GM23338 (cell line): ENCODE measurements at regions not wholly inside any gene's neighbourhood (a gene's known extent, or its start where the extent isn't known, plus 50 kb on each side); places are given as distances from the start of the nearest gene placed in this dataset.

Experiments used
- CREB1 ChIP-seq: fragments of 250-450 bp; sonication (Bioruptor Pico); IDR thresholded peaks from 2 replicates; pipeline ENCODE4 v1.5.0; 2020; ENCODE audit warnings: low read depth, mild to moderate bottlenecking, moderate library complexity
- EZH2 ChIP-seq: fragments of 200-600 bp; sonication (generic); IDR thresholded peaks from one replicate; pipeline ENCODE4 v1.8.0; 2017; ENCODE audit warnings: antibody characterized with exemption, mild to moderate bottlenecking, low read depth; ENCODE audit not compliant: unreplicated experiment
- JUNB ChIP-seq: IDR thresholded peaks from one replicate; pipeline ENCODE4 v1.6.1; 2016; ENCODE audit warnings: antibody characterized with exemption; ENCODE audit not compliant: unreplicated experiment
- POLR2AphosphoS5 ChIP-seq: IDR thresholded peaks from 2 replicates; pipeline ENCODE4 v1.6.1; 2016; ENCODE audit warnings: antibody characterized with exemption, low read depth
- REST ChIP-seq: IDR thresholded peaks from one replicate; pipeline ENCODE4 v1.6.1; 2018; ENCODE audit warnings: antibody characterized with exemption; ENCODE audit not compliant: unreplicated experiment
- TF ChIP-seq, protein P1 (sequence below): IDR thresholded peaks from 2 replicates; pipeline ENCODE4 v1.6.1; 2016; ENCODE audit warnings: antibody characterized with exemption
- TF ChIP-seq, protein P2 (sequence below), 2 experiments: fragments of 200-600 bp in 1 of 2; sonication (generic) in 1 of 2; conservative IDR thresholded peaks; 2 replicates each; pipeline versions ENCODE4 v1.5.1 to v1.6.1; 2016 to 2017; ENCODE audit warnings: antibody characterized with exemption in 2 of 2, low read depth in 2 of 2, mild to moderate bottlenecking in 2 of 2, moderate library complexity in 1 of 2

DNA sequence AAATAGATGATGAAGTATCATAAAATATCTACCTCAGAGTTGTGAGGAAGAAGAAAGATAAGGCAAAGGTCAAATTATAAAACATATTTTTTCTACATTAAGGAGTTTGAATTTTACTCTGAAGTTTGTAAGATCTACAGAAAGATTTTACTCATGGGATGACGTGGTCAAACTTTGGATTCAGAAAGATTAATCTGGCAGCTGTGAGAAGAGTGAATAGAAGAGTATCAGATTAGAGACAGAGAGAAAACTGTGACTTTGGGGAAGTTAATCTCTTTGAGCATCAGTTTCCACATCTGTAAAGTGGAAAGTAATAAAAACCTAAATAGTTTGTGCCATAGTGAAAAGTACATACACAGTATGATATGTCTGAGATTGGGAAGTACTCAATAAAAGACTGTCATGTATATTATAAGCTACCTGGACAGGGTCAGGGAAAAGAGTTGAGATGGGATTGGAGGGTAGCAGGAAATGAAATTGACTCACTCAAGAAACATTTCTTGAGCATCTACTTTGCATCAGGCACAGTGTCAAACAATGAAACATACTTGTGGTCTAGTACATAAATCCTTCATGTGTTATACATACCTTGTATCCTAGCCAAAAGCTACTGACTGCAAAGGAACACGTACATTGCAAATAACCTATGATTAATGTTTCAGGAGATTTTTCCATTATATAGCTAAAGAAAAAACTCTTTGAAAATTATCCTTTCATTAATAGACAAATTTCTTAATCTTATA, 222.1 kb downstream of the TMEM200A start:
- TF ChIP-seq, protein P1, sequence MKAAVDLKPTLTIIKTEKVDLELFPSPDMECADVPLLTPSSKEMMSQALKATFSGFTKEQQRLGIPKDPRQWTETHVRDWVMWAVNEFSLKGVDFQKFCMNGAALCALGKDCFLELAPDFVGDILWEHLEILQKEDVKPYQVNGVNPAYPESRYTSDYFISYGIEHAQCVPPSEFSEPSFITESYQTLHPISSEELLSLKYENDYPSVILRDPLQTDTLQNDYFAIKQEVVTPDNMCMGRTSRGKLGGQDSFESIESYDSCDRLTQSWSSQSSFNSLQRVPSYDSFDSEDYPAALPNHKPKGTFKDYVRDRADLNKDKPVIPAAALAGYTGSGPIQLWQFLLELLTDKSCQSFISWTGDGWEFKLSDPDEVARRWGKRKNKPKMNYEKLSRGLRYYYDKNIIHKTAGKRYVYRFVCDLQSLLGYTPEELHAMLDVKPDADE, result no peak
- TF ChIP-seq REST, result no peak
- TF ChIP-seq, protein P2, sequence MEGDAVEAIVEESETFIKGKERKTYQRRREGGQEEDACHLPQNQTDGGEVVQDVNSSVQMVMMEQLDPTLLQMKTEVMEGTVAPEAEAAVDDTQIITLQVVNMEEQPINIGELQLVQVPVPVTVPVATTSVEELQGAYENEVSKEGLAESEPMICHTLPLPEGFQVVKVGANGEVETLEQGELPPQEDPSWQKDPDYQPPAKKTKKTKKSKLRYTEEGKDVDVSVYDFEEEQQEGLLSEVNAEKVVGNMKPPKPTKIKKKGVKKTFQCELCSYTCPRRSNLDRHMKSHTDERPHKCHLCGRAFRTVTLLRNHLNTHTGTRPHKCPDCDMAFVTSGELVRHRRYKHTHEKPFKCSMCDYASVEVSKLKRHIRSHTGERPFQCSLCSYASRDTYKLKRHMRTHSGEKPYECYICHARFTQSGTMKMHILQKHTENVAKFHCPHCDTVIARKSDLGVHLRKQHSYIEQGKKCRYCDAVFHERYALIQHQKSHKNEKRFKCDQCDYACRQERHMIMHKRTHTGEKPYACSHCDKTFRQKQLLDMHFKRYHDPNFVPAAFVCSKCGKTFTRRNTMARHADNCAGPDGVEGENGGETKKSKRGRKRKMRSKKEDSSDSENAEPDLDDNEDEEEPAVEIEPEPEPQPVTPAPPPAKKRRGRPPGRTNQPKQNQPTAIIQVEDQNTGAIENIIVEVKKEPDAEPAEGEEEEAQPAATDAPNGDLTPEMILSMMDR (conservative IDR thresholded peaks at IDR 0.05; ENCODE audit: low read depth in 2 of 2), result no peak
- no peak for TF ChIP-seq EZH2
- TF ChIP-seq POLR2AphosphoS5, result no peak
- TF ChIP-seq JUNB, result no peak
- no peak for TF ChIP-seq CREB1 (CRISPR knock-in tag)
